ENCODE measurements at regions not wholly inside any gene's neighbourhood (a gene's known extent, or its start where the extent isn't known, plus 50 kb on each side); places are given as distances from the start of the nearest gene placed in this dataset.

DNA sequence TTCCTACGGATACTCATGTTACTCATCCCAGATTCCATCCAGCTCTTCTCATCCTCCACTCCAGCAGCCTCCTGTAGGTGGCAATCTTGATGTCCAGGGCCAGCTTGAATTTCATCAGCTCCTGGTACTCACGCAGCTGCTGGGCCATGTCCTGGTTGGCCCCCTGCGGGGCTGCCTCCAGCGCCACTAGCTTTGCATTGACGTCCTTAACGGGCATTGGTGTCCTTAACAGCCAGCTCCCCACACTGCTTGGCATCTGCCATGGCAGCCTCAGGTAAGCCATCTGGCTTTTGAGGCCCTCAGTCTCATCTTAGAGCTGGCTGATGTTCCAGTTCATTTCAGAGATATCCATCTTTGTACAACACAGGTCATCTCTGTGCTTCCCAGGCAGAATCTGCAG lies 223.7 kb downstream of the FGF13 start:
- TF ChIP-seq CTCF (IDR thresholded peaks at IDR 0.05; ENCODE audit: insufficient read depth, low read depth, low read length) (no peak), EZH2 (IDR thresholded peaks at IDR 0.05; ENCODE audit: insufficient read depth, low read length) (no peak)

Measured in astrocyte (in vitro differentiated cells and primary cell).